ENCODE measurements at regions not wholly inside any gene's neighbourhood (a gene's known extent, or its start where the extent isn't known, plus 50 kb on each side); places are given as distances from the start of the nearest gene placed in this dataset.

GRCh38 chr7:34260279-34260678 lies 354.9 kb downstream of the BMPER start:
- H3K36me3 Mint-ChIP-seq (ENCODE audit: low read depth, unreplicated experiment) = no peaks in the 10 kb centered on the region
- H3K27ac Mint-ChIP-seq (ENCODE audit: unreplicated experiment) = no peak overlapping the region
- no peaks in the 10 kb centered on the region for H3K27me3 Mint-ChIP-seq (ENCODE audit: unreplicated experiment)
- TF ChIP-seq, protein P1, sequence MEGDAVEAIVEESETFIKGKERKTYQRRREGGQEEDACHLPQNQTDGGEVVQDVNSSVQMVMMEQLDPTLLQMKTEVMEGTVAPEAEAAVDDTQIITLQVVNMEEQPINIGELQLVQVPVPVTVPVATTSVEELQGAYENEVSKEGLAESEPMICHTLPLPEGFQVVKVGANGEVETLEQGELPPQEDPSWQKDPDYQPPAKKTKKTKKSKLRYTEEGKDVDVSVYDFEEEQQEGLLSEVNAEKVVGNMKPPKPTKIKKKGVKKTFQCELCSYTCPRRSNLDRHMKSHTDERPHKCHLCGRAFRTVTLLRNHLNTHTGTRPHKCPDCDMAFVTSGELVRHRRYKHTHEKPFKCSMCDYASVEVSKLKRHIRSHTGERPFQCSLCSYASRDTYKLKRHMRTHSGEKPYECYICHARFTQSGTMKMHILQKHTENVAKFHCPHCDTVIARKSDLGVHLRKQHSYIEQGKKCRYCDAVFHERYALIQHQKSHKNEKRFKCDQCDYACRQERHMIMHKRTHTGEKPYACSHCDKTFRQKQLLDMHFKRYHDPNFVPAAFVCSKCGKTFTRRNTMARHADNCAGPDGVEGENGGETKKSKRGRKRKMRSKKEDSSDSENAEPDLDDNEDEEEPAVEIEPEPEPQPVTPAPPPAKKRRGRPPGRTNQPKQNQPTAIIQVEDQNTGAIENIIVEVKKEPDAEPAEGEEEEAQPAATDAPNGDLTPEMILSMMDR (IDR thresholded peaks at IDR 0.05; ENCODE audit: unreplicated experiment) = no peak
- H3K4me3 Mint-ChIP-seq (ENCODE audit: unreplicated experiment) = no peak overlapping the region
- no peak for DNase-seq (ENCODE audit: low spot score)
- no peaks in the 10 kb centered on the region for H3K9me3 Mint-ChIP-seq (ENCODE audit: unreplicated experiment)
- H3K4me1 Mint-ChIP-seq (ENCODE audit: unreplicated experiment) = no peaks in the 10 kb centered on the region

GRCh38 chr7:34263168-34263567 lies 357.8 kb downstream of the BMPER start:
- no peak for DNase-seq (ENCODE audit: low spot score)

GRCh38 chr7:34269084-34269483 lies 363.7 kb downstream of the BMPER start:
- no peak for DNase-seq (ENCODE audit: low spot score)
- no peaks in the 10 kb centered on the region for H3K4me1 Mint-ChIP-seq (ENCODE audit: unreplicated experiment)
- no peaks in the 10 kb centered on the region for H3K9me3 Mint-ChIP-seq (ENCODE audit: unreplicated experiment)
- TF ChIP-seq, protein P1 (IDR thresholded peaks at IDR 0.05; ENCODE audit: unreplicated experiment) = no peak
- no peaks in the 10 kb centered on the region for H3K27me3 Mint-ChIP-seq (ENCODE audit: unreplicated experiment)
- H3K27ac Mint-ChIP-seq (ENCODE audit: unreplicated experiment) = no peak overlapping the region
- no peaks in the 10 kb centered on the region for H3K36me3 Mint-ChIP-seq (ENCODE audit: low read depth, unreplicated experiment)
- no peak overlapping the region for H3K4me3 Mint-ChIP-seq (ENCODE audit: unreplicated experiment)

More at GRCh38 chr7:34263168-34263567, 357.8 kb downstream of the BMPER start:
- no peak overlapping the region for H3K4me3 Mint-ChIP-seq (ENCODE audit: unreplicated experiment)
- H3K27ac Mint-ChIP-seq (ENCODE audit: unreplicated experiment) = no peak overlapping the region
- TF ChIP-seq, protein P1 (IDR thresholded peaks at IDR 0.05; ENCODE audit: unreplicated experiment) = no peak
- no peaks in the 10 kb centered on the region for H3K9me3 Mint-ChIP-seq (ENCODE audit: unreplicated experiment)
- H3K27me3 Mint-ChIP-seq (ENCODE audit: unreplicated experiment) = no peaks in the 10 kb centered on the region
- no peaks in the 10 kb centered on the region for H3K36me3 Mint-ChIP-seq (ENCODE audit: low read depth, unreplicated experiment)
- H3K4me1 Mint-ChIP-seq (ENCODE audit: unreplicated experiment) = no peaks in the 10 kb centered on the region

DNA sequence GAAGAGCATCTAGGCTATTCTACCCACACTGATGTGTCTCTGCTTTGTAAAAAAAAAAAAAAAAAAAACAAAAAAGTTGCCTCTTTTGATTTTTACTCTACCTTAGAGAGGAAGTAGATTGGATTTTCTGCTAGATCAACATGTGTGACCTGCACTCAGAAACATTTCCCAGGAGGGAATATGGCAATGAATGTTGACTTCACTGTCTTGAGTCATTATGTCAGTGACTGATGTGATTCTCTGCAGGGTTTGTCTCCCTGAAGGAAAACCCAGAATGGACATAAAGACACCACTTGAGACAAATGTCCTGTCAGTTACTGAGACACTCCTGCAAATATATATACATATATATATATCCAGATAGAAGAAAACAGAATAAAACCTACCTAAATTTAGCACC lies 370.3 kb downstream of the BMPER start:
- no peaks in the 10 kb centered on the region for H3K36me3 Mint-ChIP-seq (ENCODE audit: low read depth, unreplicated experiment)
- TF ChIP-seq, protein P1 (IDR thresholded peaks at IDR 0.05; ENCODE audit: unreplicated experiment) = no peak
- no peaks in the 10 kb centered on the region for H3K27me3 Mint-ChIP-seq (ENCODE audit: unreplicated experiment)
- no peak overlapping the region for H3K27ac Mint-ChIP-seq (ENCODE audit: unreplicated experiment)
- no peaks in the 10 kb centered on the region for H3K9me3 Mint-ChIP-seq (ENCODE audit: unreplicated experiment)
- H3K4me1 Mint-ChIP-seq (ENCODE audit: unreplicated experiment) = peaks cover 15% of the 10 kb centered on the region
- no peak for DNase-seq (ENCODE audit: low spot score)
- no peak overlapping the region for H3K4me3 Mint-ChIP-seq (ENCODE audit: unreplicated experiment)

- no peaks in the 10 kb centered on the region for H3K27me3 Mint-ChIP-seq (ENCODE audit: unreplicated experiment)
- peak; percentile 4 for DNase-seq (ENCODE audit: low spot score)
Observed at GRCh38 chr7:34277016-34277802, 371.9 kb downstream of the BMPER start.

More at GRCh38 chr7:34277016-34277802, 371.9 kb downstream of the BMPER start:
- Mint-ChIP-seq H3K4me3 (ENCODE audit: unreplicated experiment) (no peak overlapping the region), H3K36me3 (ENCODE audit: low read depth, unreplicated experiment) (no peaks in the 10 kb centered on the region), H3K27ac (ENCODE audit: unreplicated experiment) (peak overlapping the region; percentile 76), H3K4me1 (ENCODE audit: unreplicated experiment) (peaks cover 15% of the 10 kb centered on the region), H3K9me3 (ENCODE audit: unreplicated experiment) (peaks cover under 1% of the 10 kb centered on the region)
- TF ChIP-seq, protein P1 (IDR thresholded peaks at IDR 0.05; ENCODE audit: unreplicated experiment) = no peak

Data from endothelial cell (in vitro differentiated cells).